GM19372 (cell line): ENCODE measurements at regions not wholly inside any gene's neighbourhood (a gene's known extent, or its start where the extent isn't known, plus 50 kb on each side); places are given as distances from the start of the nearest gene placed in this dataset.
"Not testable (repeated sequence)": the region's sequence is repeated elsewhere in the genome, so short reads cannot be mapped to it uniquely, and the experiment has no call there.

Experiments used
- ATAC-seq: cut with Tn5 transposase; IDR thresholded peaks from one replicate; pipeline ENCODE4 v1.9.1; 2021; ENCODE audit warnings: mild to moderate bottlenecking, low read depth, moderate library complexity; ENCODE audit not compliant: unreplicated experiment

DNA sequence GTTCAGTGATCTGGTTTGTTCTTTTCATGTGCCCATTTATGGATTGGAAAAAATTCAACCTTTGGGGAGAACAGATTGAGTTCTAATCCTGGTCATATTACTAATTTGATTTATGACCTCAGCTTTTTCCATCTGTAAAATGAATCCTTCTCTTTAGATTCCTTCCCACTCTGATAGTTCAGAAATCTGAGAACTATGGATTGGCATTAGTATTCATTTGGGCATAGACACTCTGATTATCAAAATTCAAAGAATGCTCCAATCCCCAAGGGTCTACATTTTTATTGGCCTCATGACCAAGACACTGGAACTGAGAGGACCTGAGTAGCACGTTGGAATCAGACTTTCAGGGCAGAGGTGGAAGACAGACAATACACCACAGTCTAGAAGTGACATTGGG is 405.9 kb upstream of the PAPPA start:
- no peak for ATAC-seq

DNA sequence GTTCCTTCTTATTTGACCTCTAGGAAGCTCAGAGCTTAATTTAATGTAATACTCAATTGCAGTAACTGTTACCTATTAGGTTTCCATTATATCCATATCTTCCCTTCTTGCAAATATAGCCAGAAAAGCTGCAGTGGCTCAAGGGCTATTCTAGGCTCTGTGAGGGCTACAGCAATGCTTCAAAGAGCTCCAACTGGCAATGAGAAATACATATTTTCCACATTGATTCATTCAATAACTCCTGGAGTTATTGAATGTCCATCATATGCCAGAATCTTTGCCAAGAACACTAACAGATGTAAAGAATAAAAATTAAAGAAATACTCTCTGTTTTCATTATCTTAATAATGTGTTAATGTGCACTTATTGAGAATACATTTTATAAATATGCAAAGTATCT is 396.9 kb upstream of the PAPPA start:
- no peak for ATAC-seq

DNA sequence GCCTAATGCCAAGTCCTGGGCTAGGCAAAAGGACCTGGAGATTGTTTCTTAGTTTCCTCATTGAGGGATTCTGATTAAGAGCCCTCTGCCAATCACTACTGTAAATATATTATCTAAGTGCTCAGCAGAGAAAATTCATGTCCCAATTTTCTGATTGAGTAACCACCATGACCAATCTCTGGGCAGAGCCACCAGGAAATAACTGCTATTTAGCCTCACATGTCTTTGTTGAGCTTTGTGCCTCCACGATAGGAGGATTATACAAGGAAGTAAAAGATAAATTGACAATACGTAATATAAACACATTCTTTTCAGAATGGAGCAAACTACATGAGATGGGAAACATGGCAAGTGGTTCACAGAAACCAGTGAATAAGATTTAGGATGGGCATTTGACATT is 396.1 kb upstream of the PAPPA start:
- no peak for ATAC-seq

DNA sequence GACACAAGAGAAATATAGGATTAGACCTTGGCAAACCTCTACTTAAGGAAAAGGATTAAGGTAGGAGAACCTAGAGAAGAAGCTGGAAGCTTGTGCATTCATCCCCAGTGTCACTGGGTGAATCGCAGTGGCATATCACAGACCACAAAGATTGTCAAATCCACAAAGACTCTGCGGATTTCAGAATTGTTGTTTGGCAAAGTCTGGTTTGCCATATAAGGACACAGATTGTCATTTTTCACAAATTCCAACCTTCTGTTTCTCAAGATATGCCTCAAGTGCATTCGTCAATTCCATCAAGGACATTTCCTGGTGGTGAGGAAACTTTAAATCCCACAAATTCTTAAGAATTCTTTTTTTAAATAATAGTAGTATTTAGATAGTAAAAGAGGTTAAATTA is 395.1 kb upstream of the PAPPA start:
- no peak for ATAC-seq

DNA sequence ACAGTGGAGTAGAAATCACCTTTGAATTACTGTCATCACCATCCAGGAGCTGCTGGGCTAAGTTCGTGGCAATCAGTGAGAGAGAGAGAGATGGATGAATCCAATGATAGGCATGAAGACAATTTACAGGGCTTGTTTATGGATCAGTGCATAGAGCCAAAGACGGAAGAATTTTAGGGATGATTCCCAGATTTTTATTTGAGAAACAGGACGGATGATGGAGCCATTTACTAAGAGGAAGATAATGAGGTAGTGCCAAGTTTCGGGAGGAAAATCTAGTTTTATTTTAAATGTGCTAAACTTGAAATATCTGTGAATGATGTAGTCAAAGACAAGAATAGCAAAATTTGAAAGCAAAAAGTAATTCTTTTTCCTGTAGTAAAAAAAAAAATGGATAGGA is 394.2 kb upstream of the PAPPA start:
- ATAC-seq, result no peak

DNA sequence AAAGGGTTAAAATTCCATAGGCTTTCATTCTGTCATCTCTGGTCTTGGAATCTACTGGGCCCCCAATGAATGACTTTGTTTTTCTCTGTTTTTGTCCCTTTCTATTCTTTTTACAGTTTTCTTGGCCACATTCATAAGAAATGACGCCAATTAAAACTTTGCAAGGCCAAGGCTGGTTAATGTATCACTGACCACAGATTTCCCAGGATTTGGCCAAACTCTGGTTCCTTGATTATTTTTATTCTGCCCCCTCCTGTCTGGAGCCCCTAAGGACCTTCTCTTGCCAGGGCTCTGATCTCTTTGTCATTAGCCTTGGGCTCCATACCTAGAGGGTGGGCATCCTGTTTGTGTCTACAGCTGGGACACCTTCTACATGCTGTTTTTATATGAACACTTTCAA is 388.9 kb upstream of the PAPPA start:
- ATAC-seq, result no peak

DNA sequence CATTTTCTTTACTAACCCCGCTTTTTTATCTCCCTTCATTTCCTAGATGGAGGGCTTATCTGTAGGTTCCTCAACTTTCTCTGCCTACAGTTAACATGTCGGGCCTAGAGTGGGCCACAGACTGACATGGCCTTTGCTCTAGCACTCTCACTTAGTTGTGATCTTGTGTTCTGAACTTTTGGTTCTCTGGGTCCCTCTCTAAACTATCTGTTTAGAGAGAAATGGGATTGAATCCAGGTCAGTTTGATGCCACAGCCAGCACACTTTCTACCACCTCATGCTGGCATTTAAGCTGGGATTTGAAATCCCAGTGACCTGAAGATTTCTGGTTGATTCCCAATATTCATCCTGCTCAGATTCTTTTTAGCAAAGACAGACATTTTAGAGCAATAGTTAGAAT is 388.5 kb upstream of the PAPPA start:
- ATAC-seq, result no peak

DNA sequence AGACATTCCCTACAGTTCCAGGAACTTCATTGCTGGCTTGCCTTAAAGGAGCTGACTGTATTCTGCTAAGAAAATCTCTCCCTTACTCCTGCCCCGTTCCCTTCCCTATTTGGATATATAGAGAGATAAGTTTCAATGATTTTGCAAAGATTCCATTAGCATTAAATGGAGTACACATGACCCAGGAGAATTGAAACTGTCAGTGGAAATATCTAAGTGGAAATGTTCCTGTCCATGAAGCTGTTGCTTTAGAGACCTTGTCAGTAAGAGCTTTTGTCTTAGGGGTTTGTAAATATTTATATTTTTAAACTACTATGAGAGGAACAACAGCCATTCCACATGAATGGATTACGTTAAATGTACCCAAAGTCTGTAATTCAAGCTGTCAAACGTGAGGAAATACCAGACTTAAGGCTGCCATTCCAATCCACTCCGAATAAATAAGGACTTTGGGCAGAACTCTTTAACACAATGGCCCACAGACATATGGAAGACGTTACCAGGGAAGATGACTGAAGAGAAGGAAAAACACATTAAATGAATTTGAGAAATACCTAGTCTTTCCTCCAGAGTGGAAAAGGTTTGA is 387.1 kb upstream of the PAPPA start:
- no peak for ATAC-seq

DNA sequence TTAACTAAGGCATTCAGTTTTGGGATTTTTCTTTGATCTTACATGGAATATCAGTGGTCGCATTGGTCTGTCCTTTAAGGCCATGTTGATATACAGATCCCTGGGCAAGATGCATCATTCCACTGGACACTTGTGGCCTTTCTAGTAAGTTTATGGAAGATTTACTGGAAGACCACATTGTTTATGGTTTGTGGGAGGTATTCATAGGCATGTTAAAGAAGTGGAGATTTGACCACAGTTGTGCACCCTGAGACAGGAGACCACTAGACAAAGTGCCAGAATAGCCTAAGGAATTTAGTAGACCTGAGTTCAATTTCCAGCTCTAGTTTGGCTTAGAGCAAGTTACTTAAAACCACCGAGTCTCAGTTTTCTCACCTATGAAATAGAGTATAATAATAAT is 383.1 kb upstream of the PAPPA start:
- ATAC-seq, result no peak

DNA sequence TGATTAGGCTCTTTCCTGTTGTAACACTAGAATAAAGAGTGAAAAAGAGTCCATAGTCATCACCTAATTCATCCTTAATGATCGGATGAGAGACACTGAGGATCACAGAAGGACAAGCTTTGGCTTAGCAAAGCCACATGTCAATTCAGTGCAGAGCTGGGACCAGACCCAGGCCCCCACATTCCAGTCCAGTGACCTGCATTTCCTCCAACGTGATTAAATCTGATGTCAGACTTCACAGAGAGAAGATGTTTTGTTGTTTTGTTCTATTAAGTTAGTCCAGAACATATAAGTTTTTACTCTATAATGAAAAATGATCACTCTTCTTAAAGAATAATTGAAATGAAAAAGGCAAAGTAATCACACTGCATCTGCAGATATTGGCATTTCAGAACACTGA is 377.9 kb upstream of the PAPPA start:
- no peak for ATAC-seq

DNA sequence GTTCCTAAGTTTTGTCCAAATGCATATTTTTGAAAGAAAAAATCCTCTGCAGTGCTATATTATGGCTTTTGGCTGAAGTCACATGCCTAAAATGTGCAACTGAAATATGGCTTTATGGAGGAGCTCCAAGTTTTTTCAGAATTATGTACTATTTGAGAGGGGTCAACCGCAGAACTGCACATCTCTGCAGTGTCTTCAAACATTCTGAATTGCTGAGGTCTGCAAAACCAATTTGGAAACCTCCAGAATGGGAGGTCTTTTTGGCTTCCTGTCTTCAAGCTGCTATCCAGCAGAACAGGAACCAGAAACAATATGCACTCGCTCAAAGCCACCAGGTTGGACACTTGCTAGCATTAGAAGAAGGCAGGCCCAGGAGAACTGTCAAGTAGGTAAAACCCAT is 376.0 kb upstream of the PAPPA start:
- no peak for ATAC-seq

DNA sequence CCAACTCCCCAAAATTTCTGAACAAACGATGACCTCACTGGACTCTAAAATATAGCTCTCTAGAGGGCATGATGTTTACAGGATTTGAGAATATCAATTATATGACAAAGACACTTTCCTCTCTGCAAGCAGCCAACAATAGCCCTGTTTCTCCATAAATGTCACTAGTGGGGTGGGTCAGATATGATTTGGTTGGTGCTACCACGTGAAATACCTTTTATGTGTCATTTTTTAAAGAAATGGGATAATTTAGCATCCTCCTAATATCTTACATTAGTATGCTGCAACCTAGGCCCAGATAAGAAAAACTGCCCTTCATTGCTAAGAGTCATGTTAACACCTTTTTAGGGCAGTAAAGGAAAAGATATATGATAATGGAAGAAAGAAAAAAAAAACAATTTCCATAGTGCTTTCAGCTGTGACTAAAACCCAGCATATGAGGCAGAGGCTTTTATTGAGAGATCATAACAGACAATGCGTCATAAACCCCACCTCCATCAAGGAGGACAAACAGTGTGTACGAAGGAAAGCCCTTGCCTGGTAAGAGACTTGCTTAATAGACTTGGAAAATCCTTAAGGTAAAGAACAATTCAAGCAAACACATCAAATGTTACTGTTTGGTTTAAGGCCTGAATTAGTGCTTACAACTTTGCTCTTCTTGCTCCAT is 372.4 kb upstream of the PAPPA start:
- no peak for ATAC-seq

DNA sequence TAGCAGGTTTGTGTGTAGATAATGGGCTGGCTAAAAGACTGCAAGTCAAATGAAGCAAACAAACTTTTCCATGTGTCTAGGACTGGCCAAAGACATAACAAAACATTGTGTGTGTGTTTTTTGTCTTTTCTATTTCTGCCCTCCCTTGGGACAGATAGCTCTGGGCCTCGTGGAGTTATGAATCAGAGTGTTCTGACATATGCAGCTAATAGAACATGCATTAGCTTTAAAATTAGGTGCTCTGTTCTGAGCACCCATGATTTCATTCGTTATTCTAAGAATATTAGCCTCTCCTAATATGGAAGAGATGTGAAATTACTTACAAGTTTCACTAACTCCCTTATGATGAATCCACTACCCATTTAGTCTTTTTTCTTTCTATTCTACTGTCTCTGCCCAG is 367.3 kb upstream of the PAPPA start:
- ATAC-seq, result no peak

DNA sequence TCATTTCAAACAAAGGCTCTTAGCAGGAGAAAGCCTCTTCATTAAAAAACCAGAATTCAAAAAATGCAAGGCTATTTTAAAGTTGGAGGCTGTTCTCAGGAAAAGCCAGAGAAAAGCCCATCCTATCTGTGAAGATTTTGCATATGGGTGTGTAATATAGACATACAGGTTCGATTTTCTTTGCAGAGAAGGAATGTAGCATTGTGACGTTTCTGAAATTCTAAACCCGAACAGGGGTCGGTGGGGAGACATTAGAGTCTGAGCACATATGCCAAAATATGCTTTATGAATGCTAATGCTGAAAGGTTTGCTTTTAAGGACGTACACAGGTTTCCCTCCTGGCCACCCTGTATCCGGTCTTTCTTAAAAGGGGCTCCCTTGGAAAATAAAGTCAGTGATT is 363.1 kb upstream of the PAPPA start:
- no peak for ATAC-seq

DNA sequence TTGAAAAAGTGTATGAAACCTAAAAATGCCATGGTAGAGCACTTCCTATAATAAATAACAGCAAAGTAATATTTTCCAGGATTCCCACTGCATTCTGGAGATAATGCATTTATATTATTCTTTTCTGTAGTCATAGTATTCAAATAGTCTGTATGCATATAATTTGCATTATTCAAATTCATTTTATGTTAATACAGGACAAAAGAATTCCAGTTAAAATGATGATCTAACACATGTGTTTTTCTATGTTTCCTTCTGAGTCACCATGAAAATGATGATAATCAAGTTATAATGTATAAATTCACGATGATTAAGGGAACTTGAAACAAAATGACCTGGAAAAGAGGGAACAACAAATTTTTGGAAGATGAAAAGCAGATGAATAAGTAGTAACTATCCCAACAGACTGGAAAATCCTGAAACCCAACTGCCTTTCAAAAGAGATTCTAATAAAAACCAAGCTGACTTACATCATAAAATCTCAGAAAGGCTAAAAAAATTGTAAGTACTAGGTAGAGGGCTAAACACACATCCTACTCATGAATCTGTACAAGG is 358.6 kb upstream of the PAPPA start:
- ATAC-seq, result no peak

DNA sequence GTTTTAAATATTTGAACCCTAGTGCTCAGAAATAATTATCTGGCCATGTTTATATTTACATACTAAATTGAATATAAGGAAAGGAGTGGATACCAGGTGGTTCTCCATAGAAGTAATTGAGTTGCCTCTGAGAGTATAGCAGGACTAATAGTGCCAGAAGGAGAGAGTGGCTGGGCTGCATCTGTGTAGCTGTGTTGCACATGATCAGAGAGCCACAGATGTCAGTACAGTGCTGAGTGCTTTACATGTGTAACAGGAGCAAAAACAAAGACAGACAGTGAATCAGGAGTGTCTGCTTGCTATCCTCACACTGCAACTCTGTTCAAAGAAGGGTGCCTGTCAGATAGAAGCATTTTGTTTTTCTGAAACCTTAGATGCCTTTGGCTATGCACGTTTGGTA is 353.9 kb upstream of the PAPPA start:
- no peak for ATAC-seq

DNA sequence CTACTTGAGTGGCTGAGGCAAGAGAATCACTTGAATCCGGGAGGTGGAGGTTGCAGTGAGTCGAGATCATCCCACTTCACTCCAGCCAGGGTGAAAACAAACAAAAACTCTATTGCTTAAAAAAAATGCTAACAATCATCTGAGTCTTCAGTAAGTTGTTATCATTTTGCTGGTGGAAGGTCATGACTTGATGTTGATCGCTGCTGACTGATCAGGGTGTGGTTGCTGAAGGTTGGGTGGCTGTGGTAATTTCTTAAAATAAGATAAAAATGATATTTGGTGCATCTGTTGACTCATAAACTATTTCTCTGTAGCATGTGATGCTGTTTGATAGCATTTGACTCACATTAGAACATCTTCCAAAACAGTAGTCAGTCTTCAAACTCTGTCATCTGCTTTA is 349.4 kb upstream of the PAPPA start:
- no peak for ATAC-seq

DNA sequence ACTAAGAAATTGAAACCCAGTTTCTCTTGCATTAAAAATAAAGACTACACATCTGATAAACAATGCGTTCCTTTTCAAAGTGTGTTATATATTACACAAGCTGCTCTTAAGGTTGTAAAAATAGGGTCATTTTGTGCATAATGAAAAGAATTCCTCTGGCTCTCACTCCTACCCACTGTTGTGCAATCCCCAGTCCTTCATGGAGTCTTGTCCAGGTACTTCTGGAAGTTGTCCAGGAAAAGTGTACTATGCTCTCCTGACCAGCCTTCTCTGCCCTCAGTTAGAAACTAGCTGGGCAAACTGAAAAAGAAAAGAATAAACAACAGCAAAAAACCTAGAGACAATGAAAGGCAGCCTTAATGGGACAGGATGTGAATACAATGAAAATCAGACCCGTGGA is 345.5 kb upstream of the PAPPA start:
- ATAC-seq, result no peak

DNA sequence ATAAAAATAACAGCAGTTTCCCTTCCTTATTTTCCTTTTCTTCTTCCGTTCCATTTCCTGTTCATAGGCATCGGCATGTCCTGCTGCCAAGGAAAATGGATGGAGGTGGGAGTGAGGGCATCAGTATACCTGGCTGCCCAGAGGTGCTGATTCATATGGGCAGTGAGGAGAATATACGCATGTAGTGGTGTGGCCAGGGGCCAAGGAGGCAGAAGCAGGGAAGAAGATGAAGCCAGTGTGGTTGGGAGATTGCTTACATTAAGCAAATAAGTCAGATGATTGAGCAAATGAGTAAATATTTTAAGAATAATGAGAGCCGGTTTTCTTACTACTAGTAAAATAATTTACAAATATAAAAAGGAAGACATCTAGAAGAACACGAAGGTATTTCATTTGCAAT is 344.9 kb upstream of the PAPPA start:
- no peak for ATAC-seq

DNA sequence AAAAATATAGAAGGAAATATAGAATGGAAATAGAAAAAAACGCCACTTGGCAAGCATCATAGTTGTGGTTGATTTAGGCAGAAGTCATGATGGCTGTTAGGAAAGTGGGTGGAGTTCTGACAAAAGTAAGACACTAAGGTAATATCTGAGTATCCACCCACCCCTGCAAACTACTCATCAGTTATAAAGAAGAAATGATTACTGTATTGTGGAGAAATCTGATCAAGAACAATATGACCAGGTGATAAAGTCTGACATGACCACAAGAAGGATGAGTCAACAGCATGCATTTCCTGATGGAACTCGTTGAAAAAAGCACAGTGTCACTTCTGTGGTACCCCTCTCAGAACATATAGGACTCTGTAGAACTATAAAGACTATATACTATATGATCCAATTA is 343.4 kb upstream of the PAPPA start:
- ATAC-seq, result no peak

DNA sequence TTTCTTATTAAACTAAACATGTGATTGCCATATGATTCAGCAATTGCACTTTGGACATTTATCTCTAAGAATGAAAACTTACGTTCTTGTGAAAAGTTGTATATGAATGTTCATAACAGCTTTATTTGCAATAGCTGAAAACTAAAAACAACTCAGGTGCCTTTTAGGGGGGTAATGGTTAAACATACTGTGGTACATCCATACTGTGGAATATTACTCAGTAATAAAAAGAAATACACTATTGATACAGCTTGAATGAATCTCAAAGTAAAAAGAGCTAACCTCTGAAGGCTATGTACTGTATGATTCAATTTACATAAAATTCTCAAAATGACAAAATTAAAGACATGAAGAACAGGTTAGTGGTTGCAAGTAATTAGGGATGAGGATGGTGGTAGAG is 339.5 kb upstream of the PAPPA start:
- no peak for ATAC-seq

DNA sequence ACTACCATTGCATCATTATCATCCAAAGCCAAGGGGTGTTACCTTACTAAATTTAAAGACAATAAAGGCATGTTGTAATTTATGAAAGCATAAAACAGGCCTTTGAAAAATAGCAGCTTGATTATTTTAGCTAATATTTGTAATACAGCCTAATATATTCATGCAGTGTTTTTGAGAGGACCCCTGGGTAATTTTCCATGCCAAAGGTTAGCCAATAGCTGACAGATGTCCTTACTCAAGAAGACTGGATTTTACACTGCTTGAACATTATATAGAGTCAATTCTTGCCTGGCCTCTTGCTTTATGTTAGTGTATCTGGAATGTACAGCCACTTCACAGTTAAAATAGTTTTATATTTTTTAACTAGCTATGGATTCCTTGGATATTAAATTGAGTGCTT is 337.8 kb upstream of the PAPPA start:
- ATAC-seq, result no peak

DNA sequence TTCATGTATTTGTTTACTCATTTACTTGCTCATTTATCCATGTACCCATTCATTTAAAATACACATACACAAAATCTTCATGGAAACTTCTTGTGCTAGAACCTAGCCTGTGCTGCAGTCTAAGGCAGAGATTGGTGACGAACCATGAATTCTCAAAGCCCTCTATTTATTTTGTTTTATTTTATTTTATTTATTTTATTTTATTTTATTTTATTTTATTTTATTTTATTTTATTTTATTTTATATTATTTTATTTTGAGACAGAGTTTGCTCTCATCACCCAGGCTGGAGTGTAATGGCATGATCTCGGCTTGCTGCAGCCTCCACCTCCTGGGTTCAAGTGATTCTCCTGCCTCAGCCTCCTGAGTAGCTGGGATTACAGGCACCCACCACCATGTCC is 334.9 kb upstream of the PAPPA start:
- ATAC-seq, result not testable (repeated sequence)
